ENCODE measurements at regions not wholly inside any gene's neighbourhood (a gene's known extent, or its start where the extent isn't known, plus 50 kb on each side); places are given as distances from the start of the nearest gene placed in this dataset.

GRCh38 chr5:126098330-126099017 is 324.7 kb upstream of the GRAMD2B start:
- Histone ChIP-seq H3K9ac (ENCODE audit: low read length) (no peak overlapping the region), H3K4me3 (ENCODE audit: low read length) (no peak overlapping the region), H3K36me3 (ENCODE audit: control insufficient read depth, low read depth, low read length) (no peaks in the 10 kb centered on the region), H3K4me1 (ENCODE audit: control insufficient read depth, low read depth, low read length) (no peaks in the 10 kb centered on the region), H3K27ac (ENCODE audit: low read length) (no peak overlapping the region), H3K9me3 (ENCODE audit: control insufficient read depth, low read depth, low read length) (no peaks in the 10 kb centered on the region), H3K27me3 (ENCODE audit: control insufficient read depth, insufficient read depth, low read length) (no peaks in the 10 kb centered on the region)

- Histone ChIP-seq H3K4me1 (ENCODE audit: control insufficient read depth, low read depth, low read length) (no peaks in the 10 kb centered on the region), H3K9ac (ENCODE audit: low read length) (no peak overlapping the region), H3K4me3 (ENCODE audit: low read length) (no peak overlapping the region), H3K36me3 (ENCODE audit: control insufficient read depth, low read depth, low read length) (no peaks in the 10 kb centered on the region), H3K27ac (ENCODE audit: low read length) (no peak overlapping the region), H3K9me3 (ENCODE audit: control insufficient read depth, low read depth, low read length) (no peaks in the 10 kb centered on the region), H3K27me3 (ENCODE audit: control insufficient read depth, insufficient read depth, low read length) (no peaks in the 10 kb centered on the region)
Measured at GRCh38 chr5:126099077-126099476, 324.1 kb upstream of the GRAMD2B start.

DNA sequence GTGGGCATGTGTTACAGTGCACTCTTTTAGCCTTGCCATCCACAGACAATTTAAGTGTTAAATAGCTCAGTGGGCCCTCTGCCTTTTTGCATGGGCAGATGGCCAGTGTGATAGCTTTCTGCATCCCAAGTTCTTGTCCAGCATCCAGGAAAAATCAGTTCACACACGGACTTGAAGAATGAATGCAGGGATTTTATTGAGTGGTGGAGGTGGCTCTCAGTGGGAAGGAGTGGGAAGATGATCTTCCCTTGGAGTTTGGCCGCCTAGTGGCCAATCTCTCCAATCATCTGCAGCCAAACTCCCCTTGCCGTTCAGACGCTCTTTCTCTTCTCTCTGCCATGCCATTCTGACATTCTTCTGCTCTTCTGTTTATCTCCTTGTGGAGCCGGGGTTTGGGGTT is 322.4 kb upstream of the GRAMD2B start:
- Histone ChIP-seq H3K36me3 (ENCODE audit: control insufficient read depth, low read depth, low read length) (no peaks in the 10 kb centered on the region), H3K27me3 (ENCODE audit: control insufficient read depth, insufficient read depth, low read length) (no peaks in the 10 kb centered on the region), H3K4me3 (ENCODE audit: low read length) (no peak overlapping the region), H3K9ac (ENCODE audit: low read length) (no peak overlapping the region), H3K4me1 (ENCODE audit: control insufficient read depth, low read depth, low read length) (no peaks in the 10 kb centered on the region), H3K27ac (ENCODE audit: low read length) (no peak overlapping the region), H3K9me3 (ENCODE audit: control insufficient read depth, low read depth, low read length) (no peaks in the 10 kb centered on the region)

GRCh38 chr5:126101901-126102300 is 321.3 kb upstream of the GRAMD2B start:
- no peaks in the 10 kb centered on the region for H3K9me3 ChIP-seq (ENCODE audit: control insufficient read depth, low read depth, low read length)
- no peak overlapping the region for H3K4me3 ChIP-seq (ENCODE audit: low read length)
- H3K9ac ChIP-seq (ENCODE audit: low read length), result no peak overlapping the region
- no peaks in the 10 kb centered on the region for H3K36me3 ChIP-seq (ENCODE audit: control insufficient read depth, low read depth, low read length)
- no peaks in the 10 kb centered on the region for H3K4me1 ChIP-seq (ENCODE audit: control insufficient read depth, low read depth, low read length)
- H3K27me3 ChIP-seq (ENCODE audit: control insufficient read depth, insufficient read depth, low read length), result no peaks in the 10 kb centered on the region
- no peak overlapping the region for H3K27ac ChIP-seq (ENCODE audit: low read length)

DNA sequence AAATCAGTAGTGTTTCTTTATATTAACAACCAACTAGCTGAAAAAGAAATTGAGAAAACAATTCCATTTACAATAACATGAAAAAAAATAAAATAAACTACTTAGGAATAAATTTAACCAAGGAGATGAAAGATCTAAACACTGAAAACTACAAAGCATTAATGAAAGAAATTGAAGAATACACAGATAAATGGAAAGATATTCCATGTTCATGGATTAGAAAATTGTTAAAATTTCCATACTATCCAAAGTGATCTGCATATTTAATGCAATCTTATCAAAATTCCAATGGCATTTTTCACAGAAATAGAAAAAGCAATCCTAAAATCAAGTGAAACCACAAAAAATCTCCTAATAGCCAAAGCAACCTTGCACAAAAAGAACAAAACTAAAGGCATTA is 320.2 kb upstream of the GRAMD2B start:
- Histone ChIP-seq H3K4me1 (ENCODE audit: control insufficient read depth, low read depth, low read length) (no peaks in the 10 kb centered on the region), H3K27me3 (ENCODE audit: control insufficient read depth, insufficient read depth, low read length) (no peaks in the 10 kb centered on the region), H3K36me3 (ENCODE audit: control insufficient read depth, low read depth, low read length) (no peaks in the 10 kb centered on the region), H3K9ac (ENCODE audit: low read length) (no peak overlapping the region), H3K4me3 (ENCODE audit: low read length) (no peak overlapping the region), H3K27ac (ENCODE audit: low read length) (no peak overlapping the region), H3K9me3 (ENCODE audit: control insufficient read depth, low read depth, low read length) (no peaks in the 10 kb centered on the region)

- H3K4me3 ChIP-seq (ENCODE audit: low read length), result no peak overlapping the region
- no peak overlapping the region for H3K27ac ChIP-seq (ENCODE audit: low read length)
- H3K27me3 ChIP-seq (ENCODE audit: control insufficient read depth, insufficient read depth, low read length), result no peaks in the 10 kb centered on the region
- H3K9me3 ChIP-seq (ENCODE audit: control insufficient read depth, low read depth, low read length), result no peaks in the 10 kb centered on the region
- peaks cover 7% of the 10 kb centered on the region for H3K4me1 ChIP-seq (ENCODE audit: control insufficient read depth, low read depth, low read length)
- no peak overlapping the region for H3K9ac ChIP-seq (ENCODE audit: low read length)
- H3K36me3 ChIP-seq (ENCODE audit: control insufficient read depth, low read depth, low read length), result no peaks in the 10 kb centered on the region
Measured at GRCh38 chr5:126103868-126104267, 319.3 kb upstream of the GRAMD2B start.

- Histone ChIP-seq H3K9ac (ENCODE audit: low read length) (no peak overlapping the region), H3K27me3 (ENCODE audit: control insufficient read depth, insufficient read depth, low read length) (no peaks in the 10 kb centered on the region), H3K36me3 (ENCODE audit: control insufficient read depth, low read depth, low read length) (no peaks in the 10 kb centered on the region), H3K4me1 (ENCODE audit: control insufficient read depth, low read depth, low read length) (peaks cover 10% of the 10 kb centered on the region), H3K27ac (ENCODE audit: low read length) (no peak overlapping the region), H3K4me3 (ENCODE audit: low read length) (no peak overlapping the region), H3K9me3 (ENCODE audit: control insufficient read depth, low read depth, low read length) (no peaks in the 10 kb centered on the region)
Measured at GRCh38 chr5:126104341-126104740, 318.9 kb upstream of the GRAMD2B start.

- no peaks in the 10 kb centered on the region for H3K36me3 ChIP-seq (ENCODE audit: control insufficient read depth, low read depth, low read length)
- no peak overlapping the region for H3K4me3 ChIP-seq (ENCODE audit: low read length)
- H3K27ac ChIP-seq (ENCODE audit: low read length), result no peak overlapping the region
- no peak overlapping the region for H3K9ac ChIP-seq (ENCODE audit: low read length)
- no peaks in the 10 kb centered on the region for H3K9me3 ChIP-seq (ENCODE audit: control insufficient read depth, low read depth, low read length)
- peaks cover 15% of the 10 kb centered on the region for H3K4me1 ChIP-seq (ENCODE audit: control insufficient read depth, low read depth, low read length)
- H3K27me3 ChIP-seq (ENCODE audit: control insufficient read depth, insufficient read depth, low read length), result no peaks in the 10 kb centered on the region
Measured at GRCh38 chr5:126104951-126105350, 318.3 kb upstream of the GRAMD2B start.

DNA sequence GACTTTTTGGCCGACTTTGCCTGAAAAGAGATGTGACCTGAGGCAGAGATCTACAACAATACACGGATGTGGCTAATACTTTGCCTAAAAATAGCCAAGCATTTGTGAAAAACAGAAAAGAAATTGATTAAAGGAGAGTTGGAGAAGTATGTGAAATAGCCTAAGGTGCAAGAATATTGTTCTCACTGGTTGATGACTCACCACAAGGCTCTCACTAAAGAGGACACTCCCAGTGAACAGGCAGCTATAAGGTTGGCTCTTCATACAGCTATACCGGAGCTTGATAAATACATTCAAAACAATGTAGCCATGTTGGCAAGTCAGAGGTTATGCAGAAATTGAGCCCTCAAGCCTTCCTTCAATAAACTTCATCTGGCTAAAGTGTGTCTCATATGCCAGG is 317.2 kb upstream of the GRAMD2B start:
- Histone ChIP-seq H3K4me3 (ENCODE audit: low read length) (no peak overlapping the region), H3K9ac (ENCODE audit: low read length) (no peak overlapping the region), H3K36me3 (ENCODE audit: control insufficient read depth, low read depth, low read length) (no peaks in the 10 kb centered on the region), H3K9me3 (ENCODE audit: control insufficient read depth, low read depth, low read length) (no peaks in the 10 kb centered on the region), H3K27ac (ENCODE audit: low read length) (no peak overlapping the region), H3K27me3 (ENCODE audit: control insufficient read depth, insufficient read depth, low read length) (no peaks in the 10 kb centered on the region), H3K4me1 (ENCODE audit: control insufficient read depth, low read depth, low read length) (peaks cover 21% of the 10 kb centered on the region)

DNA sequence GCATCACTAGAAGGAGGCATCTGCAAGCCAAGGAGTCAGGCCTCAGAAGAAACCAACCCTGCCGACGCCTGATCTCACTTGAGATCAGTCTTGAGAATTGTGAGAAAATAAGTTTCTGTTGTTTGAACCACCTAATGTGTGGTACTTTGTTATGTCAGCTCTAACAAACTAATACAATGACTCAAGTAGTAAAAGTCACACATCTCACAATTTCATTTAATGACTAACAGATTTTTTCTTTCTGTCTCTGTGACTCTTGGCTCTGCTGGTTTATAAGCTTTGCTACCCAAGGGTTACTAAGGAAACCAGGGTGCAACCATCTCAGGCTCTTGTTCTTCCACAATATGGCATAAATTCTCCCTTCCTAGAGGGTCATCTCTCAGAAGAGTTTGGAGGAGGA is 315.8 kb upstream of the GRAMD2B start:
- Histone ChIP-seq H3K4me3 (ENCODE audit: low read length) (no peak overlapping the region), H3K4me1 (ENCODE audit: control insufficient read depth, low read depth, low read length) (peaks cover 21% of the 10 kb centered on the region), H3K9ac (ENCODE audit: low read length) (no peak overlapping the region), H3K36me3 (ENCODE audit: control insufficient read depth, low read depth, low read length) (no peaks in the 10 kb centered on the region), H3K27me3 (ENCODE audit: control insufficient read depth, insufficient read depth, low read length) (no peaks in the 10 kb centered on the region), H3K9me3 (ENCODE audit: control insufficient read depth, low read depth, low read length) (no peaks in the 10 kb centered on the region), H3K27ac (ENCODE audit: low read length) (no peak overlapping the region)

- Histone ChIP-seq H3K4me3 (ENCODE audit: low read length) (no peak overlapping the region), H3K27ac (ENCODE audit: low read length) (no peak overlapping the region), H3K9ac (ENCODE audit: low read length) (no peak overlapping the region), H3K4me1 (ENCODE audit: control insufficient read depth, low read depth, low read length) (peaks cover 21% of the 10 kb centered on the region), H3K9me3 (ENCODE audit: control insufficient read depth, low read depth, low read length) (no peaks in the 10 kb centered on the region), H3K36me3 (ENCODE audit: control insufficient read depth, low read depth, low read length) (no peaks in the 10 kb centered on the region), H3K27me3 (ENCODE audit: control insufficient read depth, insufficient read depth, low read length) (no peaks in the 10 kb centered on the region)
Measured at GRCh38 chr5:126108470-126108869, 314.7 kb upstream of the GRAMD2B start.

DNA sequence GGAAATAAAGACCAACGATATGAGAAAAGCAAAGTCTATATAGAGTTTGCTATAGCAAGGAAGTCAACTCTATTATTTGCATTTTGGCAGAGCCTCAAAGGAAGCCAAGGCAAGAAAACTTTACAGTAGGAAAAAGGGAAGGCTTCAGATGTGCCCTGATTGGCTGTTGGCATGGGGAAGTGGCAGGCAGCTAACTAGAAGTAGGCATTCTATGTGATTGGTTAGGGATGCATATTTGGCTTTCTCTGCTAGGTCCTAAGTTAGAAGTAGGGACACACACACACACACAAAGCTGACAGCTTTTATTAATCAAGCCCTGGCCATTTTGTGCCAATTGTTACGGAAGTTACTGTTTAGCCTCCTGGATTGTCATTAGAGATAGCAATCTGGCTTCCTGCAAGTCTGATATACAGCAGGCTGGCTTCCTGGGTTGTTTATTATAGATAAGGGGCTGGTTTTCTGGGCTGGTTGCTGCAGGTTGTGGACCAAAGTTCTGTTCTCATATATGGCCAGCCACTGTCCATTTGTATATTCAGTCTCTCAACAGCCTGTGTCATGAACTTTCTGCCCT is 308.1 kb upstream of the GRAMD2B start:
- no peaks in the 10 kb centered on the region for H3K36me3 ChIP-seq (ENCODE audit: control insufficient read depth, low read depth, low read length)
- H3K27ac ChIP-seq (ENCODE audit: low read length), result no peak overlapping the region
- no peak overlapping the region for H3K4me3 ChIP-seq (ENCODE audit: low read length)
- H3K4me1 ChIP-seq (ENCODE audit: control insufficient read depth, low read depth, low read length), result peaks cover 4% of the 10 kb centered on the region
- no peaks in the 10 kb centered on the region for H3K9me3 ChIP-seq (ENCODE audit: control insufficient read depth, low read depth, low read length)
- no peak overlapping the region for H3K9ac ChIP-seq (ENCODE audit: low read length)
- no peaks in the 10 kb centered on the region for H3K27me3 ChIP-seq (ENCODE audit: control insufficient read depth, insufficient read depth, low read length)

Data from iPS-18a (cell line).